ENCODE measurements at regions not wholly inside any gene's neighbourhood (a gene's known extent, or its start where the extent isn't known, plus 50 kb on each side); places are given as distances from the start of the nearest gene placed in this dataset.
"Not testable (repeated sequence)": the region's sequence is repeated elsewhere in the genome, so short reads cannot be mapped to it uniquely, and the experiment has no call there.

DNA sequence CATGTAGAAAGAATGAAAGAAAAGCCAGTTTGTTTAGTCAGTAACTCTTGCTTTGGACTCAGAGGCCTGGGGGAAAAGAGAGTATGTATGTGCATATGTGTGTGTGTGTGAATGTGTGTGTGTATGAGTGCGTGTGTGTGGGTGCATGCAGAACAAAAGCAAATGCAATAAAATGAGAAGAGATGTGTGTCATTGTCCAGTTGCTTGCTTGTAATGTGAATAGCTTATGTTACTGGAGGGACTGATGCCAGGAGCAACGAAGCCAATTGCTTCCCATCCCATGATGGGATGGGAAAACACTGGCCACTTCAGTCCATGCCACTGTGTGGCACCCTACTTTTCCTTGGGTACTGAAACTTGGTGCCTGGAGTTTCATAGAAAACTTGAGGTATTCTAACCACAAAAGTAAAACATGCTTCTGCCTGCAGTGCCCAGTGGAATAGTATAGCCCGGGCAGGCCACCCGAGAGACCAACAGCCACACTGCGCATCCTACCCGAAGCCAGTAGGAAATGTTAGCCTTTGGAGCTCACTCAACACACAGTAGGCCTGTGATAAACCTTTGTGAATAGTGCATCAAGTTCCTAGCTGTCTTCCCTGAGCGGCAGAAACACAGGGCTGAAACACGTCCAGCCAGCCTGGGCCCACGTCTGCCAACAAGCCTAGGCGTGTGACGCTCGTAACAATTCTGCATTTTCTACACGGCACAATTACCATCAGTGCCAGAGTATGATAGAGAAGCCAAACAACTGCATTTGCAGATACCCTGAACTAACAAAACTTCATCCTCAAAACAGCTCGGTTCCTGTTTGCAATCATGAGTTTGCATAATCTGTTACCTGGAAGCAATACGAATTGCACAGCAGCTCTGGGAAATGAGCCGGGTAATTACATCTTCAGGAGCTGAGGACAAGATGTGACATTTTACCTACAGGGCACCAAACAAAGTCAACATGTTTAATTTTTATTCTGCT lies 198.1 kb downstream of the SYK start:
- no peaks in the 10 kb centered on the region for H3K36me3 ChIP-seq (ENCODE audit: control insufficient read depth, insufficient read depth, low read length)
- no peak overlapping the region for H3K4me3 ChIP-seq (ENCODE audit: low read depth, low read length)
- peaks cover 6% of the 10 kb centered on the region; the same call in 1 of the 2 replicates for H3K4me1 ChIP-seq (ENCODE audit: control insufficient read depth, insufficient read depth, low read length)
- no peaks in the 10 kb centered on the region for H3K27me3 ChIP-seq (ENCODE audit: control insufficient read depth, insufficient read depth, low read length)
- H3K9me3 ChIP-seq (ENCODE audit: control insufficient read depth, insufficient read depth, low read depth, low read length), result peaks cover 22% of the 10 kb centered on the region
- H3K9ac ChIP-seq (ENCODE audit: low read length), result no peak overlapping the region
- H3K27ac ChIP-seq (ENCODE audit: low read depth, low read length), result no peak overlapping the region

DNA sequence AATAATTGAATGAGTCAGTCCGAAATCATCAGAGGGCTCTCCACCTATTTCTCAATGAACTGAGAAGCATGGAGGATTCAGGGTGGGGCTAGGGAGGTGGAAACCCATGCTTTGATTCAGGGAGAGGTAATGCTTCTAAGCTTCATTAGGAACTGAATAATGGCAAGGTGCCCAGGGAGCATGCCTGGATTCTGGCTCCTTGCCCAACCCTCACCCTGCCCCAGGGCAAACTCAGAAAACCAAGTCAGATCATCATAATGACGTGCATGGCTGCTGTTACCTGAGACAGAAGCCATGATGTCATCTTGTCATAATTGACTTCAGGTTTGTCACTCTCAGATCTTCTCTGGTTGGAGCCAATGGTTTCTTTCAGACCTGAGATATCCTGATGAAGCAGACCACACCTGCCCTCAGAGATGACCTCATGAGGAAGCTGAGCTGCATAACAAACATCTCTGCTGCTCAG lies 199.6 kb downstream of the SYK start:
- H3K9me3 ChIP-seq (ENCODE audit: control insufficient read depth, insufficient read depth, low read depth, low read length), result peaks cover 22% of the 10 kb centered on the region
- H3K4me3 ChIP-seq (ENCODE audit: low read depth, low read length), result no peak overlapping the region
- no peak overlapping the region for H3K9ac ChIP-seq (ENCODE audit: low read length)
- no peaks in the 10 kb centered on the region for H3K27me3 ChIP-seq (ENCODE audit: control insufficient read depth, insufficient read depth, low read length)
- no peaks in the 10 kb centered on the region; the same call in 1 of the 2 replicates for H3K4me1 ChIP-seq (ENCODE audit: control insufficient read depth, insufficient read depth, low read length)
- H3K27ac ChIP-seq (ENCODE audit: low read depth, low read length), result no peak overlapping the region
- H3K36me3 ChIP-seq (ENCODE audit: control insufficient read depth, insufficient read depth, low read length), result no peaks in the 10 kb centered on the region

- no peak overlapping the region for H3K9ac ChIP-seq (ENCODE audit: low read length)
- H3K4me1 ChIP-seq (ENCODE audit: control insufficient read depth, insufficient read depth, low read length), result no peaks in the 10 kb centered on the region
- peaks cover 22% of the 10 kb centered on the region for H3K9me3 ChIP-seq (ENCODE audit: control insufficient read depth, insufficient read depth, low read depth, low read length)
- H3K4me3 ChIP-seq (ENCODE audit: low read depth, low read length), result no peak overlapping the region
- no peak overlapping the region for H3K27ac ChIP-seq (ENCODE audit: low read depth, low read length)
- no peaks in the 10 kb centered on the region for H3K27me3 ChIP-seq (ENCODE audit: control insufficient read depth, insufficient read depth, low read length)
- H3K36me3 ChIP-seq (ENCODE audit: control insufficient read depth, insufficient read depth, low read length), result no peaks in the 10 kb centered on the region
Measured at GRCh38 chr9:91004484-91004883, 202.9 kb downstream of the SYK start.

- H3K4me1 ChIP-seq (ENCODE audit: control insufficient read depth, insufficient read depth, low read length), result no peaks in the 10 kb centered on the region
- peaks cover 22% of the 10 kb centered on the region for H3K9me3 ChIP-seq (ENCODE audit: control insufficient read depth, insufficient read depth, low read depth, low read length)
- H3K27ac ChIP-seq (ENCODE audit: low read depth, low read length), result no peak overlapping the region
- H3K36me3 ChIP-seq (ENCODE audit: control insufficient read depth, insufficient read depth, low read length), result no peaks in the 10 kb centered on the region
- H3K9ac ChIP-seq (ENCODE audit: low read length), result no peak overlapping the region
- H3K27me3 ChIP-seq (ENCODE audit: control insufficient read depth, insufficient read depth, low read length), result no peaks in the 10 kb centered on the region
- no peak overlapping the region for H3K4me3 ChIP-seq (ENCODE audit: low read depth, low read length)
Measured at GRCh38 chr9:91004992-91005391, 203.4 kb downstream of the SYK start.

DNA sequence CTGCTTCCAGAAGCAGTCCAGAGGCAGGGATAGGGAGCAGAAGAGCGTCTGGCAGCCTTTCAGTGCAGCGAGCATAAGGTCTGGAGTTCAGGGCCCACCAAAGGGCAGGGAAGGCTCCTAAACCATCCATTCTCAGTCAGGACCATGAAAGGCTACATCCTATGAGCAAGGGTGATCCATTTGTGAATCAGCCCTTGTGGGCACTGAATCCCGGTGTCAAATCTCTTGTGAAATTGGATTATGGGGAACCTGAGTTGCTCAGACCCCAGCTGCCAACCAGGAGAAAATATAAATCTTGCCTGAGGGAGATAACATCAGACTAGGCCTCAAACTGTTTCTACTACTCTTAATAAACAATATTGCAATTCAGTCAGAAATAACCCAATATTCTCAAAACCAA lies 204.4 kb downstream of the SYK start:
- H3K4me3 ChIP-seq (ENCODE audit: low read depth, low read length), result no peak overlapping the region
- no peaks in the 10 kb centered on the region for H3K36me3 ChIP-seq (ENCODE audit: control insufficient read depth, insufficient read depth, low read length)
- H3K4me1 ChIP-seq (ENCODE audit: control insufficient read depth, insufficient read depth, low read length), result no peaks in the 10 kb centered on the region
- H3K9me3 ChIP-seq (ENCODE audit: control insufficient read depth, insufficient read depth, low read depth, low read length), result peaks cover 22% of the 10 kb centered on the region
- no peak overlapping the region for H3K27ac ChIP-seq (ENCODE audit: low read depth, low read length)
- H3K27me3 ChIP-seq (ENCODE audit: control insufficient read depth, insufficient read depth, low read length), result no peaks in the 10 kb centered on the region
- H3K9ac ChIP-seq (ENCODE audit: low read length), result no peak overlapping the region

- H3K4me3 ChIP-seq (ENCODE audit: low read depth, low read length), result no peak overlapping the region
- no peak overlapping the region for H3K27ac ChIP-seq (ENCODE audit: low read depth, low read length)
- peaks cover 12% of the 10 kb centered on the region for H3K9me3 ChIP-seq (ENCODE audit: control insufficient read depth, insufficient read depth, low read depth, low read length)
- H3K27me3 ChIP-seq (ENCODE audit: control insufficient read depth, insufficient read depth, low read length), result no peaks in the 10 kb centered on the region
- H3K36me3 ChIP-seq (ENCODE audit: control insufficient read depth, insufficient read depth, low read length), result no peaks in the 10 kb centered on the region
- no peaks in the 10 kb centered on the region for H3K4me1 ChIP-seq (ENCODE audit: control insufficient read depth, insufficient read depth, low read length)
- H3K9ac ChIP-seq (ENCODE audit: low read length), result no peak overlapping the region
Measured at GRCh38 chr9:91008568-91008967, 206.9 kb downstream of the SYK start.

DNA sequence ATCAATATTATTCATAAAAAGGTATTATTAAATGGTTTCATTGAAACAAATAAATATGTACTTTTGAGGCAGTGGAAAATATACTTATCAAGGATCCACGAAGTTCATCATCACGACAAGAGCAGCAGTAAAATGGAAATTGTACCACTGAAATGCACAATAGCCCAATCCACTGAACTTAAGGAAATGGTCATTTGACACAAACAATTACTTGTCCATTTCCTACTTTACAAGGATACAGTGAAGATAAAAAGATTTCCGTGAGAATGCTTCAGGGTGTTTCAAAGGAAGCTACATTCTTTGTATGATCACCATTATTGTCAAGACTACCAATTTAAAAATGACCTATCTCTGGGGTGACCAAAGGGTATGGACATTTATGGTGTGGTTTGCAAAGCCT lies 210.3 kb downstream of the SYK start:
- H3K27me3 ChIP-seq (ENCODE audit: control insufficient read depth, insufficient read depth, low read length), result no peaks in the 10 kb centered on the region
- no peak overlapping the region for H3K27ac ChIP-seq (ENCODE audit: low read depth, low read length)
- H3K4me1 ChIP-seq (ENCODE audit: control insufficient read depth, insufficient read depth, low read length), result no peaks in the 10 kb centered on the region

GRCh38 chr9:91012933-91013841 lies 211.6 kb downstream of the SYK start:
- no peaks in the 10 kb centered on the region; the same call in 1 of the 2 replicates for H3K4me1 ChIP-seq (ENCODE audit: control insufficient read depth, insufficient read depth, low read length)
- H3K4me3 ChIP-seq (ENCODE audit: low read depth, low read length), result no peak overlapping the region
- no peak overlapping the region for H3K27ac ChIP-seq (ENCODE audit: low read depth, low read length)
- H3K9ac ChIP-seq (ENCODE audit: low read length), result no peak overlapping the region
- no peaks in the 10 kb centered on the region for H3K27me3 ChIP-seq (ENCODE audit: control insufficient read depth, insufficient read depth, low read length)
- peaks cover 10% of the 10 kb centered on the region for H3K9me3 ChIP-seq (ENCODE audit: control insufficient read depth, insufficient read depth, low read depth, low read length)
- H3K36me3 ChIP-seq (ENCODE audit: control insufficient read depth, insufficient read depth, low read length), result no peaks in the 10 kb centered on the region

More for the DNA sequence above, 210.3 kb downstream of the SYK start:
- Histone ChIP-seq H3K9ac (ENCODE audit: low read length) (no peak overlapping the region), H3K36me3 (ENCODE audit: control insufficient read depth, insufficient read depth, low read length) (no peaks in the 10 kb centered on the region), H3K9me3 (ENCODE audit: control insufficient read depth, insufficient read depth, low read depth, low read length) (peaks cover 10% of the 10 kb centered on the region), H3K4me3 (ENCODE audit: low read depth, low read length) (no peak overlapping the region)

GRCh38 chr9:91017245-91017644 lies 215.6 kb downstream of the SYK start:
- Histone ChIP-seq H3K27ac (ENCODE audit: low read depth, low read length) (no peak overlapping the region), H3K27me3 (ENCODE audit: control insufficient read depth, insufficient read depth, low read length) (no peaks in the 10 kb centered on the region), H3K4me3 (ENCODE audit: low read depth, low read length) (no peak overlapping the region), H3K4me1 (ENCODE audit: control insufficient read depth, insufficient read depth, low read length) (no peaks in the 10 kb centered on the region; the same call in 1 of the 2 replicates), H3K36me3 (ENCODE audit: control insufficient read depth, insufficient read depth, low read length) (no peaks in the 10 kb centered on the region), H3K9me3 (ENCODE audit: control insufficient read depth, insufficient read depth, low read depth, low read length) (peaks cover 10% of the 10 kb centered on the region), H3K9ac (ENCODE audit: low read length) (no peak overlapping the region)

DNA sequence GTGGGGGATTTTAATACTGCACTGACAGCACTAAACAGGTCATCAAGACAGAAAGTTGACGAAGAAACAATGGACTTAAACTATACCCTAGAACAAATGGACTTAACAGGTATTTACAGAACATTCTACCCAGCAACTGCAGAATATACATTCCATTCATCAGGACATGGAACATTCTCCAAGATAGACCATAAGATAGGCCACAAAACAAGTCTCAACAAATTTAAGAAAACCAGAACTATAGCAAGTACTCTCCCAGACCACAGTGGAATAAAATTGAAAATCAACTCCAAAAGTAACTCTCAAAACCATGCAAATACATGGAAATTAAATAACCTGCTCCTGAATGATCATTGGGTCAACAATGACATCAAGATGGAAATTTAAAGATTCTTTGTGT lies 218.3 kb downstream of the SYK start:
- not testable (repeated sequence) for H3K4me1 ChIP-seq (ENCODE audit: control insufficient read depth, insufficient read depth, low read length); H3K9me3 ChIP-seq (ENCODE audit: control insufficient read depth, insufficient read depth, low read depth, low read length); H3K9ac ChIP-seq (ENCODE audit: low read length); H3K4me3 ChIP-seq (ENCODE audit: low read depth, low read length); H3K27ac ChIP-seq (ENCODE audit: low read depth, low read length); H3K36me3 ChIP-seq (ENCODE audit: control insufficient read depth, insufficient read depth, low read length); H3K27me3 ChIP-seq (ENCODE audit: control insufficient read depth, insufficient read depth, low read length)

DNA sequence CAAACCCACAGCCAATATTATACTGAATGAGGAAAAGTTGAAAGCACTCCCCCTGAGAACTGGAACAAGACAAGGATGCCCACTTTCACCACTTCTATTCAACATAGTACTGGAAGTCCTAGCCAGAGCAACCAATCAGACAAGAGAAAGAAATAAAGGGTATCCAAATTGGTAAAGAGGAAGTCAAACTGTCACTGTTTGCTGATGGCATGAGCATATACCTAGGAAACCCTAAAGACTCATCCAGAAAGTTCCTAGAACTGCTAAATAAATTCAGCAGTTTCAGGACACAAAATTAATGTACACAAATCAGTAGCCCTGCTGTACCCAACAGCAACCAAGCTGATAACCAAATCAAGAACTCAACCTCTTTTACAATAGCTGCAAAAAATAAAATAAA lies 220.0 kb downstream of the SYK start:
- not testable (repeated sequence) for H3K9me3 ChIP-seq (ENCODE audit: control insufficient read depth, insufficient read depth, low read depth, low read length); H3K9ac ChIP-seq (ENCODE audit: low read length); H3K27me3 ChIP-seq (ENCODE audit: control insufficient read depth, insufficient read depth, low read length); H3K4me1 ChIP-seq (ENCODE audit: control insufficient read depth, insufficient read depth, low read length); H3K4me3 ChIP-seq (ENCODE audit: low read depth, low read length); H3K36me3 ChIP-seq (ENCODE audit: control insufficient read depth, insufficient read depth, low read length); H3K27ac ChIP-seq (ENCODE audit: low read depth, low read length)

All from HUES6 (cell line).